ENCODE measurements at regions not wholly inside any gene's neighbourhood (a gene's known extent, or its start where the extent isn't known, plus 50 kb on each side); places are given as distances from the start of the nearest gene placed in this dataset.

GRCh38 chr3:87855616-87856015 is 203.2 kb downstream of the CGGBP1 start:
- H3K27me3 Mint-ChIP-seq = peaks cover 0 to 17% (median 6%) of the 10 kb centered on the region in 5 donors
- H3K4me3 ChIP-seq (ENCODE audit: low read length) = no peak overlapping the region
- intact Hi-C loops (cut with micrococcal nuclease) = no loop called here
- H3K9me3 ChIP-seq (ENCODE audit: control insufficient read depth in 2 of 3, low read length in 3 of 3) = no peaks in the 10 kb centered on the region
- DNase-seq (no peak), ATAC-seq (no peak)
- H3K4me1 ChIP-seq (ENCODE audit: control insufficient read depth in 2 of 2, insufficient read depth in 2 of 2, low read length in 2 of 2) = no peaks in the 10 kb centered on the region
- no peak overlapping the region for H3K27ac Mint-ChIP-seq
- no peaks in the 10 kb centered on the region for H3K27me3 ChIP-seq (ENCODE audit: control insufficient read depth in 2 of 2, insufficient read depth in 2 of 2, low read length in 2 of 2)
- H3K27ac ChIP-seq (ENCODE audit: low read depth, low read length) = no peak overlapping the region
- no peaks in the 10 kb centered on the region for H3K36me3 Mint-ChIP-seq
- H3K4me3 Mint-ChIP-seq = no peak overlapping the region
- CTCF ChIA-PET = no interaction called here
- POLR2A ChIA-PET = no interaction called here
- H3K9me3 Mint-ChIP-seq = peaks cover 0 to 1% (median 0%) of the 10 kb centered on the region in 11 donors
- H3K36me3 ChIP-seq (ENCODE audit: control insufficient read depth in 2 of 3, insufficient read depth in 3 of 3, low read length in 3 of 3) = no peaks in the 10 kb centered on the region
- H3K4me1 Mint-ChIP-seq = no peaks in the 10 kb centered on the region

GRCh38 chr3:87855211-87855610 is 203.6 kb downstream of the CGGBP1 start:
- H3K9me3 Mint-ChIP-seq = peaks cover 0 to 1% (median 0%) of the 10 kb centered on the region in 11 donors
- Histone ChIP-seq H3K4me3 (ENCODE audit: low read length) (no peak overlapping the region), H3K36me3 (ENCODE audit: control insufficient read depth in 2 of 3, insufficient read depth in 3 of 3, low read length in 3 of 3) (no peaks in the 10 kb centered on the region), H3K9me3 (ENCODE audit: control insufficient read depth in 2 of 3, low read length in 3 of 3) (no peaks in the 10 kb centered on the region), H3K4me1 (ENCODE audit: control insufficient read depth in 2 of 2, insufficient read depth in 2 of 2, low read length in 2 of 2) (no peaks in the 10 kb centered on the region), H3K27me3 (ENCODE audit: control insufficient read depth in 2 of 2, insufficient read depth in 2 of 2, low read length in 2 of 2) (no peaks in the 10 kb centered on the region), H3K27ac (ENCODE audit: low read depth, low read length) (no peak overlapping the region)
- ATAC-seq (no peak), DNase-seq (no peak)
- H3K36me3 Mint-ChIP-seq = no peaks in the 10 kb centered on the region
- no peak overlapping the region for H3K4me3 Mint-ChIP-seq
- intact Hi-C loops (cut with micrococcal nuclease) = no loop called here
- CTCF ChIA-PET = no interaction called here
- peaks cover 0 to 17% (median 6%) of the 10 kb centered on the region in 5 donors for H3K27me3 Mint-ChIP-seq
- H3K4me1 Mint-ChIP-seq = no peaks in the 10 kb centered on the region
- POLR2A ChIA-PET = no interaction called here
- no peak overlapping the region for H3K27ac Mint-ChIP-seq

- Mint-ChIP-seq H3K4me1 (no peaks in the 10 kb centered on the region), H3K4me3 (no peak overlapping the region), H3K27ac (no peak overlapping the region), H3K27me3 (no peaks in the 10 kb centered on the region), H3K9me3 (peaks cover 0 to 10% (median 0%) of the 10 kb centered on the region in 11 donors), H3K36me3 (no peaks in the 10 kb centered on the region)
- ChIA-PET CTCF (interaction anchor here (0.7 kb wide), 1 partner anchor 56 kb away, joined by 3 read pairs; no protein-coding TSS in a partner anchor), POLR2A (no interaction called here)
- Histone ChIP-seq H3K27me3 (ENCODE audit: control insufficient read depth in 2 of 2, insufficient read depth in 2 of 2, low read length in 2 of 2) (no peaks in the 10 kb centered on the region), H3K9me3 (ENCODE audit: control insufficient read depth in 2 of 3, low read length in 3 of 3) (no peaks in the 10 kb centered on the region), H3K4me1 (ENCODE audit: control insufficient read depth in 2 of 2, insufficient read depth in 2 of 2, low read length in 2 of 2) (no peaks in the 10 kb centered on the region), H3K36me3 (ENCODE audit: control insufficient read depth in 2 of 3, insufficient read depth in 3 of 3, low read length in 3 of 3) (no peaks in the 10 kb centered on the region), H3K4me3 (ENCODE audit: low read length) (no peak overlapping the region), H3K27ac (ENCODE audit: low read depth, low read length) (no peak overlapping the region)
- DNase-seq = no peak
- no peak for ATAC-seq
- intact Hi-C loops (cut with micrococcal nuclease) = no loop called here
Observed at GRCh38 chr3:87848003-87848402, 210.8 kb downstream of the CGGBP1 start.

- no peak for DNase-seq
- ChIA-PET POLR2A (no interaction called here), CTCF (no interaction called here)
- H3K27ac ChIP-seq (ENCODE audit: low read depth, low read length) = no peak overlapping the region
- no peak overlapping the region for H3K4me3 ChIP-seq (ENCODE audit: low read length)
- Mint-ChIP-seq H3K4me3 (no peak overlapping the region), H3K27me3 (peaks cover 0 to 12% (median 3%) of the 10 kb centered on the region in 5 donors), H3K27ac (no peak overlapping the region), H3K36me3 (no peaks in the 10 kb centered on the region), H3K9me3 (peaks cover 0 to 11% (median 1%) of the 10 kb centered on the region in 11 donors), H3K4me1 (no peaks in the 10 kb centered on the region)
- no peaks in the 10 kb centered on the region for H3K27me3 ChIP-seq (ENCODE audit: control insufficient read depth in 2 of 2, insufficient read depth in 2 of 2, low read length in 2 of 2)
- H3K36me3 ChIP-seq (ENCODE audit: control insufficient read depth in 2 of 3, insufficient read depth in 3 of 3, low read length in 3 of 3) = no peaks in the 10 kb centered on the region
- intact Hi-C loops (cut with micrococcal nuclease) = no loop called here
- no peak for ATAC-seq
- H3K9me3 ChIP-seq (ENCODE audit: control insufficient read depth in 2 of 3, low read length in 3 of 3) = no peaks in the 10 kb centered on the region
- H3K4me1 ChIP-seq (ENCODE audit: control insufficient read depth in 2 of 2, insufficient read depth in 2 of 2, low read length in 2 of 2) = no peaks in the 10 kb centered on the region
Observed at GRCh38 chr3:87837076-87837475, 221.7 kb downstream of the CGGBP1 start.

GRCh38 chr3:87836026-87836425 is 222.8 kb downstream of the CGGBP1 start:
- Histone ChIP-seq H3K4me3 (ENCODE audit: low read length) (no peak overlapping the region), H3K36me3 (ENCODE audit: control insufficient read depth in 2 of 3, insufficient read depth in 3 of 3, low read length in 3 of 3) (no peaks in the 10 kb centered on the region), H3K27me3 (ENCODE audit: control insufficient read depth in 2 of 2, insufficient read depth in 2 of 2, low read length in 2 of 2) (no peaks in the 10 kb centered on the region), H3K27ac (ENCODE audit: low read depth, low read length) (no peak overlapping the region), H3K9me3 (ENCODE audit: control insufficient read depth in 2 of 3, low read length in 3 of 3) (no peaks in the 10 kb centered on the region), H3K4me1 (ENCODE audit: control insufficient read depth in 2 of 2, insufficient read depth in 2 of 2, low read length in 2 of 2) (no peaks in the 10 kb centered on the region)
- no peak for ATAC-seq
- ChIA-PET POLR2A (no interaction called here), CTCF (no interaction called here)
- peaks cover 0 to 11% (median 1%) of the 10 kb centered on the region in 11 donors for H3K9me3 Mint-ChIP-seq
- H3K4me1 Mint-ChIP-seq = no peaks in the 10 kb centered on the region
- intact Hi-C loops (cut with micrococcal nuclease) = no loop called here
- no peak overlapping the region for H3K27ac Mint-ChIP-seq
- peaks cover 0 to 12% (median 3%) of the 10 kb centered on the region in 5 donors for H3K27me3 Mint-ChIP-seq
- H3K4me3 Mint-ChIP-seq = no peak overlapping the region
- no peak for DNase-seq
- H3K36me3 Mint-ChIP-seq = no peaks in the 10 kb centered on the region

- H3K4me1 Mint-ChIP-seq = no peaks in the 10 kb centered on the region
- DNase-seq (no peak), ATAC-seq (no peak)
- POLR2A ChIA-PET = no interaction called here
- intact Hi-C loops (cut with micrococcal nuclease) = no loop called here
- H3K27ac Mint-ChIP-seq = no peak overlapping the region
- CTCF ChIA-PET = no interaction called here
- H3K36me3 Mint-ChIP-seq = no peaks in the 10 kb centered on the region
- no peak overlapping the region for H3K4me3 ChIP-seq (ENCODE audit: low read length)
- no peaks in the 10 kb centered on the region for H3K4me1 ChIP-seq (ENCODE audit: control insufficient read depth in 2 of 2, insufficient read depth in 2 of 2, low read length in 2 of 2)
- peaks cover 0 to 11% (median 1%) of the 10 kb centered on the region in 11 donors for H3K9me3 Mint-ChIP-seq
- H3K36me3 ChIP-seq (ENCODE audit: control insufficient read depth in 2 of 3, insufficient read depth in 3 of 3, low read length in 3 of 3) = no peaks in the 10 kb centered on the region
- H3K9me3 ChIP-seq (ENCODE audit: control insufficient read depth in 2 of 3, low read length in 3 of 3) = no peaks in the 10 kb centered on the region
- no peak overlapping the region for H3K4me3 Mint-ChIP-seq
- H3K27me3 ChIP-seq (ENCODE audit: control insufficient read depth in 2 of 2, insufficient read depth in 2 of 2, low read length in 2 of 2) = no peaks in the 10 kb centered on the region
- H3K27me3 Mint-ChIP-seq = peaks cover 0 to 12% (median 0%) of the 10 kb centered on the region in 5 donors
- H3K27ac ChIP-seq (ENCODE audit: low read depth, low read length) = no peak overlapping the region
Observed at GRCh38 chr3:87835236-87835635, 223.6 kb downstream of the CGGBP1 start.

- Mint-ChIP-seq H3K4me1 (no peaks in the 10 kb centered on the region), H3K4me3 (no peak overlapping the region), H3K36me3 (no peaks in the 10 kb centered on the region), H3K27me3 (peaks cover 0 to 3% (median 0%) of the 10 kb centered on the region in 5 donors), H3K27ac (no peak overlapping the region), H3K9me3 (peaks cover 0 to 5% (median 0%) of the 10 kb centered on the region in 11 donors)
- Histone ChIP-seq H3K9me3 (ENCODE audit: control insufficient read depth in 2 of 3, low read length in 3 of 3) (no peaks in the 10 kb centered on the region), H3K27ac (ENCODE audit: low read depth, low read length) (no peak overlapping the region), H3K4me3 (ENCODE audit: low read length) (no peak overlapping the region), H3K4me1 (ENCODE audit: control insufficient read depth in 2 of 2, insufficient read depth in 2 of 2, low read length in 2 of 2) (no peaks in the 10 kb centered on the region), H3K36me3 (ENCODE audit: control insufficient read depth in 2 of 3, insufficient read depth in 3 of 3, low read length in 3 of 3) (no peaks in the 10 kb centered on the region), H3K27me3 (ENCODE audit: control insufficient read depth in 2 of 2, insufficient read depth in 2 of 2, low read length in 2 of 2) (no peaks in the 10 kb centered on the region)
- ChIA-PET POLR2A (no interaction called here), CTCF (no interaction called here)
- no peak for DNase-seq
- intact Hi-C loops (cut with micrococcal nuclease) = no loop called here
- no peak for ATAC-seq
Observed at GRCh38 chr3:87834327-87834726, 224.5 kb downstream of the CGGBP1 start.

All from naive thymus-derived CD4-positive, alpha-beta T cell (primary cell).